NCI-H2107 treated with DMSO at 0.1 percent for 48 hours (cell line): ENCODE measurements at regions not wholly inside any gene's neighbourhood (a gene's known extent, or its start where the extent isn't known, plus 50 kb on each side); places are given as distances from the start of the nearest gene placed in this dataset.
"Not testable (repeated sequence)": the region's sequence is repeated elsewhere in the genome, so short reads cannot be mapped to it uniquely, and the experiment has no call there.

Experiments used
- DNase-seq: peaks from one replicate; lab custom pipeline; 2025; ENCODE audit not compliant: unreplicated experiment; lab: John Stamatoyannopoulos, UW

DNA sequence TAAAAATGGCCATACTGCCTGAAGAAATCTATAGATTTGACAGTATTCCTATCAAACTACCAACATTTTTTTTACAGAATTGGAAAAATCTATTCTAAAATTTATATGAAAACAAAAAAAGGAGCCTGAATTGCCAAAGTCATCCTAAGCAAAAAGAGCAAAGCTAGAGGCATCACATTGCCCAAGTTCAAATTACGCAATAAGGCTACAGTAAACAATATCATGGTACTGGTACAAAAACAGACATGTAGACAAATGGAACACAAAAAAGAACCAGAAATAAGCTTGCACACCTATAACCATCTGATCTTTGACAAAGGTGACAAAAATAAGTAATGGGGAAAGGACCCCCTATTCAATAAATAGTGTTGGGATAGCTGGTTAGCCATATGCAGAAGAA lies 50.2 kb upstream of the THSD7B start:
- no peak for DNase-seq

- DNase-seq, result no peak
These were observed 50.8 kb upstream of the THSD7B start for GRCh38 chr2:136714452-136714951.

DNA sequence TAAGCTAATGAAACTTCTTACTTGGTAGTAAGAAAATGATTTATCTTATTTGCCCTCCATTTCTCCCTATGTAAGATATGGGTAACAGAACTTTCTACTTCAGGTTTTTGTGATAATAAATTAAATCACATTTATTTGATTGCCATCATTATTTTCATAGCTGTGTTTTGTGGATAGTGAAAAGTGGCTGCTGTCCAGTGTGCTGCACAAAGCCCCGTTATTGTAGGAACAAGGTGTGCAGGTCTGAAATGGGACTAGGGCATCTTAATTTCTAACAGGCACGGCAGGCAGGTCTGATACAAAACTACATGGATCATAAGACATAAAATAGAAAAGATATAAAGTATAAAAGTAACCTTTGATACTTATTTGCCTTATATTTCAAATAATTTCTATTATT lies 51.6 kb upstream of the THSD7B start:
- no peak for DNase-seq

DNA sequence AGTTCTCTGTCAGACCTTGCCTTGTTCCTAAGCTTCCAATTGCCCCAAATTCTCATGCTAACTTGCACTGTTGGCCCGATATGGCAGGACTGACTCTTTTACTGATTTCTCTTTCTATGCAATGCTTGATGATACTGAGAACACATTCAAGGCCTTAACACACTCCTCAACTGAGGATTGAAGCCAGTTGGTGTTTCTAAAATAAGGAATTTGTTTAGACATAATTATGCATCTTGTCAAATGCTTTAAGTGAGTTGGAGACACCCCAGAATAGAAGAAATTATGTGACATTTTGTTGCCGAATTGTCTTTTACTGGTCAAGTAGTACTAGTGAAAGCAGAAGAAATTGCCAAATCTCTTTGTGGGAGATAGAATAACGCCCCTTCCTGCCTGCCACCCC lies 60.0 kb upstream of the THSD7B start:
- no peak for DNase-seq

DNA sequence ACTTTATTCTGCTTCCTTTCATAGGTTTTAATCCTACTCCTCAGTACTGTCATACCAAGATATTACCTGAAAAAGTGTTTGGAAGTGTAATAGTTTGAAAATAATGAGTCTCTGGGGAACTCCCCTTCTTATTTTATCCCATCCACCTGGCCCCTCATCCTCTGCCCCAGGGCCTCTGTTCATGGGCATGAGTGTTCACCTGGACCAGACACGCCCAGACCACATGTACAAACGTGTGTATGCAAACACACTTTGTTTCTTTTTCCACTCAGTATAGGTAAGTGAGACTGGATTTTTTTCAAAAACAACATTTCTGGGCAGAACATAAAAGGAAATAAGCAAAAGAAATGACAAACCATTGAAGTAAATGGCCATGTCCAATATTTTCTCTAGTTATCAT lies 62.1 kb upstream of the THSD7B start:
- DNase-seq, result no peak

DNA sequence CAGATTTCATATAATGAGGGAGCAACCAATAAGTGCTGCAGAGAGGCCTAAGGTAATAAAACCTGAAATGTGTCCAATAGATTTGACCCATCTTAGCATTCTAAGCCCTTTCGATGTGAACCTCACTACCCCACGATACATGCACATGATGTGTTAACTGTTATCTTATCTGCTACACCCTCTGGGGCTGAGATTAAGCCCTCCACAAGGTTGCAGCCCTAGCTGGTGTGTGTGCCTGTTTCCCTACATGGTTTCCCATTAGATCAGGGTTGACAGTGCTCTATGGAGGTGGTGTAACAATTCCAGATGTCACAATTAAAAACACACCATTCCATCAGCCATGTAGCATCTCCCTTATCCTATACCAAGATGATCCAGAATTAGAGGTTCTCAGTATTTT lies 68.9 kb upstream of the THSD7B start:
- no peak for DNase-seq

DNA sequence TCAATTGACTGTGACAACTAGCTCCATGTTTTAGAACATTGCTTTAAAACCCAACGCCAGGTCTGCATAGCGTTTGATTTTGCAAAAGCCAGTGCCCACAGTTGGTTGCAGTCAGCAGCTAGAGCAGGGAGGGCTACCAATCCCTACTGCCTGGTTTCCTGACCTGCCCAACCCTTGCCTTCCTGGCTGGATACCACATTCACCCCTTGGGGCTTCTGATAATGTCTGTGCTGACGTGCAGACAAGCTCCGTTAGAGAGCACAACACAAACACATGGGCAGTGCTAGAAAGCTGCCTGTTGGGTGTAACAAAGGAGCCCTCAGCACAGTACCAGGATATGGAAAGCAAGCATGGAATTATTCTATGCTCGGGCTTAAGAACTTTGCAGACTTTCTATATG lies 71.4 kb upstream of the THSD7B start:
- no peak for DNase-seq

DNA sequence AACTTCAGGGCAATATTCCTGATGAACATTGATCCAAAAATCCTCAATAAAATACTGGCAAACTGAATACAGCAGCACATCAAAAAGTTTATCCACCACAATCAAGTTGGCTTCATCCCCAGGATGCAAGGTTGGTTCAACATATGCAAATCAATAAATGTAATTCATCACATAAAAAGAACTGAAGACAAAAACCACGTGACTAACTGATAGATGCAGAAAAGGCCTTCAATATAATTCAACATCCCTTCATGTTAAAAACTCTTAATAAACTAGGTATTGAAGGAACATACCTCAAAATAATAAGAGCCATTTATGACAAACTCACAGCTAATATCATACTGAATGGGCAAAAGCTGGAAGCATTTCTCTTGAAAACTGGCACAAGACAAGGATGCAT lies 85.3 kb upstream of the THSD7B start:
- not testable (repeated sequence) for DNase-seq

- DNase-seq, result no peak
These were observed 99.6 kb upstream of the THSD7B start for GRCh38 chr2:136665736-136666135.

- DNase-seq, result no peak
These were observed 100.5 kb upstream of the THSD7B start for GRCh38 chr2:136664713-136665405.

DNA sequence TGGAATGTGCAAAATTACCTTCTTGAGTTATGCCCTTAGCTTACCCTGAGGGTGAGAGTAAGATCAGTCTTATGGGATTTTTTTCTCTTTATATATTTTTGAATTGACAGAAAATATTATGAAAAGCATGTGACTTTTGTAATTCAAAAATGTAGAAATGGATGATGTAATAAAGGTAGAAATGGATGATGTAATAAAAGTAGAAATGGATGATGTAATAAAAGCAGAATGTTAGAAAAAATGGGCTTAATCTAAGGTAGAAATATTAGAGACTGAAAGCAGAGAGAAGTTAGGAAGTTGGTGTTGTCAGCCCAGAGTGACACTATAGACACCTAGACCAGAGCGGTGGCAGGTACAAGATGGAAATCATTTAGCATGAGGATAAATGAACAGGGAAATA lies 107.1 kb upstream of the THSD7B start:
- no peak for DNase-seq

- DNase-seq, result no peak
These were observed 111.5 kb upstream of the THSD7B start for GRCh38 chr2:136653861-136654260.

GRCh38 chr2:136651456-136652010 lies 113.8 kb upstream of the THSD7B start:
- DNase-seq, result no peak

GRCh38 chr2:136647039-136647438 lies 118.3 kb upstream of the THSD7B start:
- DNase-seq, result no peak

DNA sequence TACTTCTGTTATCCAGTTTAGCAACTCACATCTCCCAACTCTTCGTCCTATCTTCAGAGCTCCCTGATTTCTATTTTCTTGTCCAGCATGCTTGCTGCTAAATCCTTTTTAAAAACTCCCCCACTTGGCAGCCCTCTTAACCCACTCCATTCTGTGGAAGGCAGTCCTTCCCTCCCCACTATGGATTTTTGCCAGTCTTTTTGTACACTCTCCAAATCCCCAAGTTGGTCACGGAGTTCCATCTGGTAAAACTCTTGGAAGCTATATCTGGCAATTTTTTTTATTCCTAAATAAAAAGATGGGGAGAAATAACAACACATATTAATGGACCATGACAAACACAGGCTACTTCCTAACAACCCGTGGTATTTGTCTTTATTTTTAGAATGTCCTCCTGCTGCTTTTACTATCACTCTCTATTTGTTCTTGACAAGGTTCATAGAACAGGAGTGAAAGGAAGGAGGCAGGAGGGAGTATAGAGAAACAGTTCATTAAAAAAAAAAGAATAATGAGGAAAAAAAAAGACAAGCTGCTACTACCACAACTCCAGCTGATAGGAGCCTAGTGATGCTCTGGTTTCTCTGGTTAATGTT lies 120.0 kb upstream of the THSD7B start:
- no peak for DNase-seq

DNA sequence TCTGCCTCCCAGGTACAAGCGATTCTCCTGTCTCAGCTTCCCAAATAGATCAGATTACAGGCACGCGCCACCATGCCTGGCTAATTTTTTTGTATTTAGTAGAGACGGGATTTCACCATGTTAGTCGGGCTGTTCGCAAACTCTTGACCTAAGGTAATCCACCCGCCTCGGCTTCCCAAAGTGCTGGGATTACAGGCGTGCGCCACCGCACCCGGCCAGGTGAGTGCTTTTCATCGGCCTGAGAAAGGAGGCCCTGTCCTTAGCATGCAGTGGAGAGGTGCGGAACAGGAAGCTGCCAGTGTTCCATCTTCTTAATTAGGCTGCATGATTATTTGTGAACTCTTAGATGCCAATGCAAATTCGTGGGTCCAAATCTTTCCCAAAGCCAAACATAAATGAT lies 125.7 kb upstream of the THSD7B start:
- DNase-seq, result no peak

DNA sequence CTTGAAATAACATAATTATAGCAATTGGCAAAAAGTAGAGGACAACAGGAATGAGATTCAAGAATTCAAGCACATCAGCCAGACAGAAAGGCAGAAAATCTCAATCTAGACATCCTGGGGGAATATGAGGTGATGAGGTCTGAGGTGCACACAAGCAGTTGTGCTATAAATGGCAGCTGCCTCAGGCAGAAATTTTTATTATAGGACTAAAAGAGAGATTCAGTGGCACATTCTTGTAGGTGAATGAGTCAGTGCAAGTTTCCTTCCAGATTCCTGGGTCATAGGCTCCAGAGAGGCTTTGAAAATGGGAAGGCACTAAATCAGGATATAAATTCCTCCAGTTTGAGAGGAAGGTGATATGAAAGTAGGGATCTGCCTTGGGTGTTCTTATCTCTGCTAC lies 127.2 kb upstream of the THSD7B start:
- no peak for DNase-seq

- DNase-seq, result no peak
These were observed 127.9 kb upstream of the THSD7B start for GRCh38 chr2:136637402-136637801.

DNA sequence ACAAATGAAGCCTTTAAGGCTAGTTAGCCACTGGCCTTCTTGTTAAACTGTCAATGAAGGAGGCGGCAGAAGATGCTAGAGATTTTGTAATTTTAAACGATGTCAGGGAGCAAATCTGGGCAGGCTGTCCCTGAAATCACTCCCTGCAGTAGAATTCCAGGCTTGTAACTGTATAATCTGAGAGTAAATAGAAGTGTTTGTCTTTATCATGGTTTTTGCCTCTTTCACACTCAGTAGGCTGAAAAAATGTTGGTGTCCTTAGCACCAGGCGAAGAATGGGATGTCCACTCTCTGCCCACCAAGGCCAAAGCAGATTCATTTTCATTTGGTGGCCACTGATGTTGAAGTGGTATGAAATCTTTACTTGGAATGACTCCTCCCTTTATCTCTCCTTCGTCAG lies 136.9 kb upstream of the THSD7B start:
- no peak for DNase-seq

DNA sequence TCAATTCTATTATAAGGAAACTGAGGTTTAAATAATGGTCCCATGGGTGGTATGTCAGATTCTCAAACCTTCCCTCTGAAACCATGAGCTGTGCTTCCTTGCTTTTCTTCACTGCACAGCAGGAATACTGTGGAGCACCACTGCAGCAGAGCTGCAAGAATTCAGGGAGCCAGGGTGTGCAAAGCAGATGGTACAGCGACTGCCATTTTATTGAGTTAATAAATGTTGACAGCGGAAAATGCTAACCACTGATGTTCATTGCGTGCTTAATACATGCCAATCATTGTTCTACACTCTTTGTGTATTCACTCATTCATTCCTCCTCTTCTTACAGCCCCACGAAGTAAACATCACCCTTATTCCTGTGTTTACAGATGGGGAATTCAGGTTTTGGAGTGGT lies 152.2 kb upstream of the THSD7B start:
- DNase-seq, result no peak

GRCh38 chr2:136612079-136612478 lies 153.3 kb upstream of the THSD7B start:
- no peak for DNase-seq

GRCh38 chr2:136611451-136611850 lies 153.9 kb upstream of the THSD7B start:
- DNase-seq, result no peak
